ENCODE measurements at regions not wholly inside any gene's neighbourhood (a gene's known extent, or its start where the extent isn't known, plus 50 kb on each side); places are given as distances from the start of the nearest gene placed in this dataset.

GRCh38 chr5:61702784-61703183 lies 370.7 kb downstream of the ZSWIM6 start:
- Mint-ChIP-seq H3K9me3 (no peaks in the 10 kb centered on the region), H3K27ac (no peak overlapping the region), H3K36me3 (ENCODE audit: low read depth) (no peaks in the 10 kb centered on the region)

GRCh38 chr5:61704289-61704688 lies 372.2 kb downstream of the ZSWIM6 start:
- no peak for TF ChIP-seq CTCF (conservative IDR thresholded peaks at IDR 0.05)

More at GRCh38 chr5:61702784-61703183, 370.7 kb downstream of the ZSWIM6 start:
- no peak overlapping the region for H3K27ac ChIP-seq (ENCODE audit: low read depth, low read length)
- H3K36me3 ChIP-seq (ENCODE audit: control insufficient read depth, insufficient read depth, low read length) = no peaks in the 10 kb centered on the region
- no peak for DNase-seq
- H3K27me3 Mint-ChIP-seq (ENCODE audit: insufficient read depth) = no peaks in the 10 kb centered on the region
- TF ChIP-seq CTCF (conservative IDR thresholded peaks at IDR 0.05) = no peak
- no peaks in the 10 kb centered on the region for H3K27me3 ChIP-seq (ENCODE audit: control insufficient read depth, insufficient read depth, low read length, poor library complexity, severe bottlenecking)
- H3K4me1 ChIP-seq (ENCODE audit: control insufficient read depth, insufficient read depth, low read length) = no peaks in the 10 kb centered on the region
- WGBS, 2 experiments (ENCODE audit: insufficient coverage in 1 of 2, insufficient read length in 1 of 2) = 83 to 100% methylated on average over 1 to 2 of the region's 2 CpGs
- H3K4me1 Mint-ChIP-seq = no peaks in the 10 kb centered on the region
- H3K9me3 ChIP-seq (ENCODE audit: control insufficient read depth, low read length) = no peaks in the 10 kb centered on the region
- H3K4me3 Mint-ChIP-seq = no peak overlapping the region
- no peak overlapping the region for H3K9ac ChIP-seq (ENCODE audit: extremely low read depth, low read length, poor library complexity, severe bottlenecking)
- no peak overlapping the region for H3K4me3 ChIP-seq (ENCODE audit: low read length)

GRCh38 chr5:61706751-61707150 lies 374.7 kb downstream of the ZSWIM6 start:
- no peaks in the 10 kb centered on the region for H3K36me3 Mint-ChIP-seq (ENCODE audit: low read depth)
- no peak for DNase-seq
- Histone ChIP-seq H3K9ac (ENCODE audit: extremely low read depth, low read length, poor library complexity, severe bottlenecking) (no peak overlapping the region), H3K9me3 (ENCODE audit: control insufficient read depth, low read length) (no peaks in the 10 kb centered on the region), H3K27ac (ENCODE audit: low read depth, low read length) (no peak overlapping the region), H3K4me1 (ENCODE audit: control insufficient read depth, insufficient read depth, low read length) (no peaks in the 10 kb centered on the region), H3K36me3 (ENCODE audit: control insufficient read depth, insufficient read depth, low read length) (no peaks in the 10 kb centered on the region), H3K27me3 (ENCODE audit: control insufficient read depth, insufficient read depth, low read length, poor library complexity, severe bottlenecking) (no peaks in the 10 kb centered on the region), H3K4me3 (ENCODE audit: low read length) (no peak overlapping the region)
- H3K27me3 Mint-ChIP-seq (ENCODE audit: insufficient read depth) = no peaks in the 10 kb centered on the region
- H3K9me3 Mint-ChIP-seq = peaks cover 10% of the 10 kb centered on the region
- H3K4me1 Mint-ChIP-seq = no peaks in the 10 kb centered on the region
- TF ChIP-seq CTCF (conservative IDR thresholded peaks at IDR 0.05) = no peak
- 88 to 100% methylated on average over 1 to 2 of the region's 2 CpGs for WGBS, 2 experiments (ENCODE audit: insufficient coverage in 1 of 2, insufficient read length in 1 of 2)
- H3K27ac Mint-ChIP-seq = no peak overlapping the region
- no peak overlapping the region for H3K4me3 Mint-ChIP-seq

More at GRCh38 chr5:61704289-61704688, 372.2 kb downstream of the ZSWIM6 start:
- Mint-ChIP-seq H3K9me3 (no peaks in the 10 kb centered on the region), H3K4me1 (no peaks in the 10 kb centered on the region), H3K27ac (no peak overlapping the region), H3K27me3 (ENCODE audit: insufficient read depth) (no peaks in the 10 kb centered on the region), H3K36me3 (ENCODE audit: low read depth) (no peaks in the 10 kb centered on the region), H3K4me3 (no peak overlapping the region)
- H3K9me3 ChIP-seq (ENCODE audit: control insufficient read depth, low read length) = no peaks in the 10 kb centered on the region
- H3K4me3 ChIP-seq (ENCODE audit: low read length) = no peak overlapping the region
- H3K36me3 ChIP-seq (ENCODE audit: control insufficient read depth, insufficient read depth, low read length) = no peaks in the 10 kb centered on the region
- 83 to 100% methylated on average over 1 to 3 of the region's 3 CpGs for WGBS, 2 experiments (ENCODE audit: insufficient coverage in 1 of 2, insufficient read length in 1 of 2)
- no peak overlapping the region for H3K9ac ChIP-seq (ENCODE audit: extremely low read depth, low read length, poor library complexity, severe bottlenecking)
- no peaks in the 10 kb centered on the region for H3K4me1 ChIP-seq (ENCODE audit: control insufficient read depth, insufficient read depth, low read length)
- no peaks in the 10 kb centered on the region for H3K27me3 ChIP-seq (ENCODE audit: control insufficient read depth, insufficient read depth, low read length, poor library complexity, severe bottlenecking)
- H3K27ac ChIP-seq (ENCODE audit: low read depth, low read length) = no peak overlapping the region
- no peak for DNase-seq
